ENCODE measurements at regions not wholly inside any gene's neighbourhood (a gene's known extent, or its start where the extent isn't known, plus 50 kb on each side); places are given as distances from the start of the nearest gene placed in this dataset.

DNA sequence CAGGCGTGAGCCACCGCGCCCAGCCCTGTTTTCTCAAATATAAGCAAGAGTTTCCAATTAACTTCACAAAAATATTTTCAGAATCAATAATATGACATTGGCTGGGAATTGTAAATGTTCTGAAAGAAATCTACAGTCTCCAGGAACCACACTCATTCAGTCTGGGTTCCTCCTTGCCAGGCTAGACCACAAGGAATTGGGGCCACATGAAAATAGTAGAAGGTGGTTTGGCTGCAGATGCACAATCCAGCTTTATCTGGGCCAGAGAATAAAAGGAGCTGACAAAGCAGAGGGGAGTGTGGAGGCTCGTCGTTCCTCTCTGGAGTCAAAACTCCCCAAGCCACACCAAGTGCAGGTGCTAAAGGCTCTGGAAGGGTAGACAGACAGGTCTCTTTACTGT, 92.0 kb upstream of the OSMR start:
- H3K4me3 ChIP-seq (replicated peaks in 1 of 3; ENCODE audit: insufficient read depth in 1 of 3, low read depth in 1 of 3, low read length in 3 of 3): no peak overlapping the region
- H3K9me1 ChIP-seq (replicated peaks; ENCODE audit: control insufficient read depth, extremely low read depth, insufficient read depth, low read length): no peaks in the 10 kb centered on the region
- H3K9me3 ChIP-seq (replicated peaks; ENCODE audit: control insufficient read depth, insufficient read depth, low read length): no peaks in the 10 kb centered on the region
- H3K4me1 ChIP-seq (ENCODE audit: control insufficient read depth, extremely low read depth, insufficient read depth, low read length): no peaks in the 10 kb centered on the region
- H3K27ac ChIP-seq (ENCODE audit: insufficient read depth, low read depth, low read length): no peak overlapping the region
- intact Hi-C loops (cut with micrococcal nuclease) (no loop called here), dilution Hi-C loops (cut with MboI; ENCODE audit: extremely low pct_ligation_motif_present, low sequenced_read_pairs) (no loop called here)
- no peak for DNase-seq (ENCODE audit: low read depth, low spot score)
- CTCF ChIA-PET: interaction anchor here (1.0 to 2.5 kb wide), 2 partner anchors 56 to 312 kb away, joined by 3 to 8 read pairs; no protein-coding TSS in a partner anchor
- no peaks in the 10 kb centered on the region for H3K79me2 ChIP-seq (ENCODE audit: control insufficient read depth, insufficient read depth, low read length)
- POLR2A ChIA-PET: interaction anchor here (0.5 kb wide), 1 partner anchor 56 kb away, joined by 3 read pairs; no protein-coding TSS in a partner anchor
- H2AFZ ChIP-seq (ENCODE audit: low read depth, low read length): no peak overlapping the region
- no peak for FAIRE-seq
- H4K20me1 ChIP-seq (replicated peaks; ENCODE audit: control insufficient read depth, extremely low read depth, insufficient read depth, low read length): no peaks in the 10 kb centered on the region
- H3K27me3 ChIP-seq (ENCODE audit: control insufficient read depth in 2 of 2, insufficient read depth in 2 of 2, low read length in 2 of 2): peaks cover 7 to 16% of the 10 kb centered on the region in 2 experiments
- no peak overlapping the region for H3K4me2 ChIP-seq (ENCODE audit: insufficient read depth, low read length)
- TF ChIP-seq MYC (IDR thresholded peaks at IDR 0.05; ENCODE audit: low read depth, low read length): no peak
- no peak for TF ChIP-seq EZH2 (IDR thresholded peaks at IDR 0.05; ENCODE audit: borderline replicate concordance, low read depth, low read length, severe bottlenecking)
- TF ChIP-seq, protein P1, sequence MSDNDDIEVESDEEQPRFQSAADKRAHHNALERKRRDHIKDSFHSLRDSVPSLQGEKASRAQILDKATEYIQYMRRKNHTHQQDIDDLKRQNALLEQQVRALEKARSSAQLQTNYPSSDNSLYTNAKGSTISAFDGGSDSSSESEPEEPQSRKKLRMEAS (IDR thresholded peaks at IDR 0.05; ENCODE audit: insufficient read depth, insufficient read length): no peak
- TF ChIP-seq POLR2AphosphoS5 (IDR thresholded peaks at IDR 0.05; ENCODE audit: insufficient read depth, low read depth, low read length): no peak
- TF ChIP-seq JUN (IDR thresholded peaks at IDR 0.05; ENCODE audit: borderline replicate concordance, insufficient read depth, insufficient read length, low read depth): no peak
- no TSS peak for BruUV-seq (replicated peaks)
- no peaks in the 10 kb centered on the region for H3K36me3 ChIP-seq (ENCODE audit: control insufficient read depth in 2 of 2, extremely low read depth in 1 of 2, insufficient read depth in 2 of 2, low read length in 2 of 2)
- no peak overlapping the region for H3K9ac ChIP-seq (replicated peaks; ENCODE audit: extremely low read depth, insufficient read depth, low read length)

DNA sequence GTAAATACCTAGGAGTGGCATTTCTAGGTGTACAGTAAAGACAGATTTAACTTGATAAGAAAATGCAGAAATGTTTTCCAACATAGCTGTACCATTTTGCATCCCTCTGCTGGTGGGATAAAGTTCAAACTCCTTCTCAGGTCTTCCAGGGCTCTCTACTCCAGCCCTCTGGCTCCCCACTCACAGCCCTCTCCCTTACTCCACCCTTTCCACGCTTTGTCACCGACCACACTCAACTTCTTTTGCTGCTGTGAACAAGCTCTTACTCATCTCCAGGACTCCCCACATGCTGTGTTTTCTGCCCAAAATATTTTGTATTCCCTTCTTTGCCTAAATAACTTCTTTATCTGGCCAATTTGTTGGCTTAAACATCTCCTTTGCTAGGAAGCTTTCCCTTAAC, 90.6 kb upstream of the OSMR start:
- dilution Hi-C loops (cut with MboI; ENCODE audit: extremely low pct_ligation_motif_present, low sequenced_read_pairs) (no loop called here), intact Hi-C loops (cut with micrococcal nuclease) (no loop called here)
- H3K79me2 ChIP-seq (ENCODE audit: control insufficient read depth, insufficient read depth, low read length): no peaks in the 10 kb centered on the region
- POLR2A ChIA-PET: no interaction called here
- peaks cover 4% of the 10 kb centered on the region for H3K4me1 ChIP-seq (ENCODE audit: control insufficient read depth, extremely low read depth, insufficient read depth, low read length)
- peaks cover 11 to 20% of the 10 kb centered on the region in 2 experiments for H3K27me3 ChIP-seq (ENCODE audit: control insufficient read depth in 2 of 2, insufficient read depth in 2 of 2, low read length in 2 of 2)
- FAIRE-seq (no peak), DNase-seq (ENCODE audit: low read depth, low spot score) (no peak)
- no peaks in the 10 kb centered on the region for H4K20me1 ChIP-seq (replicated peaks; ENCODE audit: control insufficient read depth, extremely low read depth, insufficient read depth, low read length)
- H3K9me3 ChIP-seq (replicated peaks; ENCODE audit: control insufficient read depth, insufficient read depth, low read length): no peaks in the 10 kb centered on the region
- H3K9ac ChIP-seq (replicated peaks; ENCODE audit: extremely low read depth, insufficient read depth, low read length): no peak overlapping the region
- H3K4me3 ChIP-seq (replicated peaks in 1 of 3; ENCODE audit: insufficient read depth in 1 of 3, low read depth in 1 of 3, low read length in 3 of 3): no peak overlapping the region
- no peak for TF ChIP-seq FOS (IDR thresholded peaks at IDR 0.05; ENCODE audit: borderline replicate concordance, insufficient read depth, low read length)
- TF ChIP-seq, protein P1 (IDR thresholded peaks at IDR 0.05; ENCODE audit: insufficient read depth, insufficient read length): no peak
- no peak for TF ChIP-seq MYC (IDR thresholded peaks at IDR 0.05; ENCODE audit: low read depth, low read length)
- no peak for TF ChIP-seq JUN (IDR thresholded peaks at IDR 0.05; ENCODE audit: borderline replicate concordance, insufficient read depth, insufficient read length, low read depth)
- TF ChIP-seq GATA2 (IDR thresholded peaks at IDR 0.05; ENCODE audit: insufficient read depth, insufficient read length, low read depth, low read length): no peak
- no peak for TF ChIP-seq POLR2AphosphoS5 (IDR thresholded peaks at IDR 0.05; ENCODE audit: insufficient read depth, low read depth, low read length)
- TF ChIP-seq EZH2 (IDR thresholded peaks at IDR 0.05; ENCODE audit: borderline replicate concordance, low read depth, low read length, severe bottlenecking): no peak
- TF ChIP-seq, protein P2, sequence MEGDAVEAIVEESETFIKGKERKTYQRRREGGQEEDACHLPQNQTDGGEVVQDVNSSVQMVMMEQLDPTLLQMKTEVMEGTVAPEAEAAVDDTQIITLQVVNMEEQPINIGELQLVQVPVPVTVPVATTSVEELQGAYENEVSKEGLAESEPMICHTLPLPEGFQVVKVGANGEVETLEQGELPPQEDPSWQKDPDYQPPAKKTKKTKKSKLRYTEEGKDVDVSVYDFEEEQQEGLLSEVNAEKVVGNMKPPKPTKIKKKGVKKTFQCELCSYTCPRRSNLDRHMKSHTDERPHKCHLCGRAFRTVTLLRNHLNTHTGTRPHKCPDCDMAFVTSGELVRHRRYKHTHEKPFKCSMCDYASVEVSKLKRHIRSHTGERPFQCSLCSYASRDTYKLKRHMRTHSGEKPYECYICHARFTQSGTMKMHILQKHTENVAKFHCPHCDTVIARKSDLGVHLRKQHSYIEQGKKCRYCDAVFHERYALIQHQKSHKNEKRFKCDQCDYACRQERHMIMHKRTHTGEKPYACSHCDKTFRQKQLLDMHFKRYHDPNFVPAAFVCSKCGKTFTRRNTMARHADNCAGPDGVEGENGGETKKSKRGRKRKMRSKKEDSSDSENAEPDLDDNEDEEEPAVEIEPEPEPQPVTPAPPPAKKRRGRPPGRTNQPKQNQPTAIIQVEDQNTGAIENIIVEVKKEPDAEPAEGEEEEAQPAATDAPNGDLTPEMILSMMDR (IDR thresholded peaks at IDR 0.05; ENCODE audit: extremely low read depth in 1 of 2, insufficient read depth in 1 of 2, low read depth in 1 of 2, low read length in 2 of 2): no peak
- TF ChIP-seq POLR2A (IDR thresholded peaks at IDR 0.05; ENCODE audit: low read depth, low read length): no peak
- H3K9me1 ChIP-seq (replicated peaks; ENCODE audit: control insufficient read depth, extremely low read depth, insufficient read depth, low read length): no peaks in the 10 kb centered on the region
- H3K4me2 ChIP-seq (ENCODE audit: insufficient read depth, low read length): no peak overlapping the region
- BruUV-seq (replicated peaks): no TSS peak
- H3K27ac ChIP-seq (ENCODE audit: insufficient read depth, low read depth, low read length): no peak overlapping the region
- CTCF ChIA-PET: interaction anchor here (2.5 kb wide), 1 partner anchor 313 kb away, joined by 8 read pairs; no protein-coding TSS in a partner anchor
- no peak overlapping the region for H2AFZ ChIP-seq (ENCODE audit: low read depth, low read length)
- no peaks in the 10 kb centered on the region for H3K36me3 ChIP-seq (ENCODE audit: control insufficient read depth in 2 of 2, extremely low read depth in 1 of 2, insufficient read depth in 2 of 2, low read length in 2 of 2)
